Left ventricle myocardium inferior (tissue), 1 donor: ENCODE measurements at regions not wholly inside any gene's neighbourhood (a gene's known extent, or its start where the extent isn't known, plus 50 kb on each side); places are given as distances from the start of the nearest gene placed in this dataset.
A peak's percentile ranks its signal among the peaks of the same experiment; 100 is the strongest.

Experiments used
- DNase-seq: peaks from one replicate; pipeline ENCODE4 v3.0.0-alpha.2; 2020
- H3K27ac ChIP-seq: fragments of 200-600 bp; replicated peaks from 2 replicates; pipeline ENCODE4 v1.8.0; 2021
- H3K27me3 ChIP-seq: fragments of 200-600 bp; 2 replicates; pipeline ENCODE4 v1.8.0; 2021; ENCODE audit warnings: low read depth
- H3K36me3 ChIP-seq: fragments of 200-600 bp; 2 replicates; pipeline ENCODE4 v1.8.0; 2021
- H3K4me1 ChIP-seq: fragments of 200-600 bp; 2 replicates; pipeline ENCODE4 v1.8.0; 2021
- H3K4me3 ChIP-seq: fragments of 200-600 bp; 2 replicates; pipeline ENCODE4 v1.8.0; 2021; ENCODE audit warnings: mild to moderate bottlenecking, moderate library complexity
- H3K9me3 ChIP-seq: fragments of 200-600 bp; replicated peaks from 2 replicates; pipeline ENCODE4 v1.8.0; 2021
- CTCF ChIP-seq: fragments of 200-600 bp; IDR thresholded peaks from 2 replicates; pipeline ENCODE4 v1.8.0; 2021; ENCODE audit warnings: antibody characterized with exemption, mild to moderate bottlenecking, borderline replicate concordance
- intact Hi-C: fragments of 100-400 bp; cut with micrococcal nuclease; formaldehyde crosslinking; loops from one replicate; pipeline ENCODE4 v1.11.0; 2022
- donor health status: DM: no; HTN: yes; CAD: no; lungs with severe emphysema.

- H3K9me3 ChIP-seq = no peaks in the 10 kb centered on the region
- DNase-seq = no peak
- no peaks in the 10 kb centered on the region for H3K27me3 ChIP-seq
- H3K4me3 ChIP-seq = no peak overlapping the region
- H3K27ac ChIP-seq = no peak overlapping the region
- no peak for TF ChIP-seq CTCF
- H3K4me1 ChIP-seq = peaks cover 8% of the 10 kb centered on the region
- H3K36me3 ChIP-seq = no peaks in the 10 kb centered on the region
- intact Hi-C loops = no loop called here
Observed at GRCh38 chr18:76710646-76711520, 111.5 kb upstream of the ZNF236 start.

- Histone ChIP-seq H3K36me3 (no peaks in the 10 kb centered on the region), H3K4me1 (peaks cover 8% of the 10 kb centered on the region), H3K4me3 (peak overlapping the region; percentile 34), H3K27me3 (no peaks in the 10 kb centered on the region), H3K27ac (no peak overlapping the region), H3K9me3 (no peaks in the 10 kb centered on the region)
- peak; percentile 92 for TF ChIP-seq CTCF
- DNase-seq = peak; percentile 62
- intact Hi-C loops = loop anchor here (5.0 kb wide), 1 partner anchor 313 kb away; no protein-coding TSS in a partner anchor
Observed at GRCh38 chr18:76709659-76710645, 112.4 kb upstream of the ZNF236 start.

GRCh38 chr18:76708722-76709353, 113.5 kb upstream of the ZNF236 start:
- peaks cover 8% of the 10 kb centered on the region for H3K4me1 ChIP-seq
- no peak for DNase-seq
- H3K27me3 ChIP-seq = no peaks in the 10 kb centered on the region
- no peak overlapping the region for H3K27ac ChIP-seq
- H3K36me3 ChIP-seq = no peaks in the 10 kb centered on the region
- intact Hi-C loops = loop anchor here (5.0 kb wide), 1 partner anchor 312 kb away; no protein-coding TSS in a partner anchor
- TF ChIP-seq CTCF = no peak
- H3K9me3 ChIP-seq = no peaks in the 10 kb centered on the region
- H3K4me3 ChIP-seq = no peak overlapping the region

GRCh38 chr18:76708071-76708721, 114.2 kb upstream of the ZNF236 start:
- H3K27me3 ChIP-seq = no peaks in the 10 kb centered on the region
- no peak overlapping the region for H3K27ac ChIP-seq
- TF ChIP-seq CTCF = no peak
- DNase-seq = no peak
- H3K4me1 ChIP-seq = peaks cover 8% of the 10 kb centered on the region
- no peaks in the 10 kb centered on the region for H3K9me3 ChIP-seq
- H3K36me3 ChIP-seq = no peaks in the 10 kb centered on the region
- H3K4me3 ChIP-seq = no peak overlapping the region
- intact Hi-C loops = loop anchor here (5.0 kb wide), 1 partner anchor 311 kb away; no protein-coding TSS in a partner anchor
